Islet precursor cell (in vitro differentiated cells): ENCODE measurements at regions not wholly inside any gene's neighbourhood (a gene's known extent, or its start where the extent isn't known, plus 50 kb on each side); places are given as distances from the start of the nearest gene placed in this dataset.
"Not testable (repeated sequence)": the region's sequence is repeated elsewhere in the genome, so short reads cannot be mapped to it uniquely, and the experiment has no call there.

Source experiments
- DNase-seq: peaks from one replicate; pipeline ENCODE4 v3.0.0-alpha.2; 2018

- DNase-seq, result no peak
These were observed 264.1 kb downstream of the CBLL2 start for GRCh38 chrX:22536746-22537304.

DNA sequence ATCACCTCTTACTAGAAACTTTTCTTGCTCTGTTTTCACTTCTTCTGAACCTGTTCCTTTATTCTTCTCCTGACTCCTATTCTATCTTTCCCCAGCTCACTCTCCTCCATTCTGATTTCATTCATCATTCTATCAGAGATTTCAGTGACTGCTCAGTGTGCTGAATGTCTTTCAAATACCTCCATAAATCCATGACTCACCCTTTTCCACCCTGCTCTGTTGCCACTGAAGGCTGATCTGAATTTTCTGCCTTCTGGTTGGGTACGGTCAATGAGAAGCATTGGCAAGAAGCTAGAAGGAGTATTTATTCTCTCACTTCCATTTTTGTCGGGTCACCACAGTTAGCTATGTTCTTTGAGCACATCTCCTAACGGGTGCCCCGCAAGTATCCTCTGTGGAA is 265.9 kb downstream of the CBLL2 start:
- no peak for DNase-seq

DNA sequence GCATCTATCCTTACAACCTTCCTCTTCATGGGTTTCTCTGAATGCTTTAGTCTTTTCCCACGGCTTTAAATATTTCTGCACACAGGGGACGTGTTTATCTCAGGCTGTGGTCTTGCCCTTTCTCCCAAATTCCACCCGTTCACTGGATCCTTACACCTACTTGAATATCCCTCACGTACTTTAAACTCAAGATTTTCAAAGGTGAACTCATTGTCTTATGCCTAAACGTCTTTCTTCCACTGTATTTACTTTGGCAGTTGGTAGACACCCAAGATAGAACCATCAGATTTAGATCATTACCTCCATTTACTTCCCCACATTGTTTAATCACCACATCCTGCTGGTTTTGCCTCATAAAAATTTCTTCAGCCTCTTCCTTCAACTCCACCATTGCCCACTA is 269.2 kb downstream of the CBLL2 start:
- DNase-seq, result no peak

DNA sequence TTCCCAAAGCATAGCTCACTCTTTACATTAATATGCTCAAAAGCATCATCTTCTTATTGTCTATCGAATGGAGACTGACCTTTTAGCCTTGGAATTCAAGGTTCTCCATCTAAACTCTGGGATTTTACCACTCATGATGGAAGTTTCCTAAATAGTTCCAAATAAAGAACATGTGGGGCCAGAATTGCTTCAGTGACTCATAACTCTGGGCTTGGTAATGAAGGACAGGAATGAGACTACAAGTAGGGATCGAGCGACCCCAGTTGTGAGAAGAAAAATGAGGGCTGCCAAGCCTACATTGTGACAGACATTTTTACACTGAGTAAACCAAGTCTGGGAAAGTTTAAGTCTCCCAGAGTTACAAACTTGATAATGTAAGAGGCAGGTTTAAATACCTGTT is 269.9 kb downstream of the CBLL2 start:
- DNase-seq, result no peak

GRCh38 chrX:22559506-22559905 is 286.8 kb downstream of the CBLL2 start:
- DNase-seq, result no peak

GRCh38 chrX:22575161-22575845 is 302.6 kb downstream of the CBLL2 start:
- DNase-seq, result no peak

DNA sequence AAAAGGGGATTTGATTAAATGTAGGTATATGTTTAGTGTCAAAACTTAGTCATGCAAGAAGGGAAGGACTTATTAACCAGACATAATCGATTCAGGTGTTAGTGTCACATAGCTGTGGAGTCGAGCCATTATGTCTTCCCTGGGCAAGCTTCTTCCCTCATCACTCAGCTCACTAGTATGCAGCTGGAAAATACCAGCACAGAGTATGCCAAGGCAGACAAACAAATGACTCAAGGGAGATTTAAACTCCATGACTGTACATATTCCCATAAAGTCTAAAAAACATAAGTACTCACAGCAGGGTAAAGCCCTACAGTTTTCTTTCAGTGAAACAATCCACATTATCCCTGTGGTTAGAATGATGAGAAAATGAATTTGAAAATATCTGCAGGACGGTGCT is 304.5 kb downstream of the CBLL2 start:
- no peak for DNase-seq

DNA sequence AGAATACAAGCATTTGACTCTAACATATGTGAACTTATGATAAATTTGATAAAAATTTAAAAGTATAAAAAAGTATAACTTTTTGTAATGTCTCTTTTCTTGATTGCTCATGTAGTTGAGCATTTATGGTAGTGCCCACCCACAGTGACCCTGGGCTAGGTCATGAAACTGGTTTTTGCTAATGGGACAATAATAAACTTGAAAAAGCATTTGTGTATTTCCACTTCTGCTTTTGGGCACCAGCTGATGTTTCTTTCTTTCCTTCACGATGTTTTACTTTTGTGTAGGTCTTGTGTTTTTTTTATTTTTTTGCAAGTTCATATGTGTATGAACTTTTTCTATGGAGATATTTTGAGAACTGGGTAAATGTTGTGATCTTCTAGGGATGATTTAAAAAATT is 313.1 kb downstream of the CBLL2 start:
- DNase-seq, result no peak

- no peak for DNase-seq
These were observed 317.1 kb downstream of the CBLL2 start for GRCh38 chrX:22589845-22590244.

DNA sequence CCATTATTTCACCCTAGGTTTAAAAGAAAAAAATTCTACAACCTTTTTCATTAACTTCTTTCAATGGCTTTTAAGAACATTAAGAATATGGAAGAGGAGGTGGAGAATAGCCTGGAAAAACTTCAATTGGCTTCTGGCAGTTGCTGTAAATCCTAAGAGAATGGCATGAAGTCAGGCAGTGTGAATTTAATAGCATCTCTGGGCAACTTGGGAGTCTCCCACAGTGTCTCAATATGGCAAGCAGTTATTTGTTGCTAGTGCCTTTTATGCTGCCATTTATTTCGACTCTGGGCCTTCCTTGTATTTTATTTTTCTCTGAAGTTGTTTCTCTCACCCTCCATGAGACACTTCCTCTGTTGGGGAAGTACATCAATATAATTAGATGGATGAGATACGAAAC is 322.1 kb downstream of the CBLL2 start:
- DNase-seq, result no peak

- DNase-seq, result no peak
These were observed 330.3 kb downstream of the CBLL2 start for GRCh38 chrX:22603060-22603459.

DNA sequence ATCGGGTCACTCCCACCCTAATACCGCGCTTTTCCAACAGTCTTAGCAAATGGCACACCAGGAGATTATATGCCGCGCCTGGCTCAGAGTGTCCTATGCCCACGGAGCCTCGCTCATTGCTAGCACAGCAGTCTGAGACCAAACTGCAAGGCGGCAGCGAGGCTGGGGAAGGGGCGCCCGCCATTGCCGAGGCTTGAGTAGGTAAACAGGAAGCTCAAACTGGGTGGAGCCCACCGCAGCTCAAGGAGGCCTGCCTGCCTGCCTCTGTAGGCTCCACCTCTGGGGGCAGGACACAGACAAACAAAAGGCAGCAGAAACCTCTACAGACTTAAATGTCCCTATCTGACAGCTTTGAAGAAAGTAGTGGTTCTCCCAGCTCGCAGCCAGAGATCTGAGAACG is 336.7 kb downstream of the CBLL2 start:
- DNase-seq, result not testable (repeated sequence)

DNA sequence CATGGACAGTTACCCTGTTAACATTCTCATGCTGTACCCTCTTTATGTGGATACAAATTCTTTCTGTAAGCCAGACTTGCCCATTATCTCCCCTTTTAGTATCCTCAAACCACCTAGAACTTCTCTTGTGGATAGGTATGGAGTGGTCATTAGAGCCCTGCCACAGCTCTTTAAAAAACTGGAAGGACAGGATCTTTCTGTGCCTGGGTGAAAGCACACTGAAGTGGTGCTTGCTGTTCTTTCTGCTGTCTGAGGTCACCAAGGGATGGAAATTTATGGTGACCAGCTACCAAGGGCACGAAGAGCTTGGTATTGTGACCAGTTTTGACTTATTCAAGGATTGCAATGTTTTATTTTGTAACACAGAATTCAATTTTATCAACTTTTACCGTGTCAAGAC is 344.2 kb downstream of the CBLL2 start:
- no peak for DNase-seq

- DNase-seq, result no peak
These were observed 354.9 kb downstream of the CBLL2 start for GRCh38 chrX:22627576-22627975.

DNA sequence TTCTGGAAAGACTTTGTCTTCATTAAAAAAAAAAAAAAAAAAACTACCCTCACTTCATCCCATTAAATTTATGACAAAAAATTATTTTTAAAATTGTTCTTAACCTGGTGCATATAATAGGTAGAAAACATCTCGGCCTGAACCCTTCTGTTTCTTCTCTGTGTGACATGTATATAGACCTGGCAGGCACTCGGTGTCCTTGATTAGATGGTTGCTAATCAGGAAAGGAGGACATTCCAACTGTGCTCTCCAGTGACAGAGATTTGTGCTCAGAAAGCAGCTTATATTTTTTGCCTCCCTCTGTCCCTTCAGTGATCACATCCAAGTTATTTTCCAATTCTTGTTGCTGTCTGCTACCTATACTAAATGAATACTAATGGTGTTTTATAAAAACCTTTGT is 355.6 kb downstream of the CBLL2 start:
- no peak for DNase-seq

DNA sequence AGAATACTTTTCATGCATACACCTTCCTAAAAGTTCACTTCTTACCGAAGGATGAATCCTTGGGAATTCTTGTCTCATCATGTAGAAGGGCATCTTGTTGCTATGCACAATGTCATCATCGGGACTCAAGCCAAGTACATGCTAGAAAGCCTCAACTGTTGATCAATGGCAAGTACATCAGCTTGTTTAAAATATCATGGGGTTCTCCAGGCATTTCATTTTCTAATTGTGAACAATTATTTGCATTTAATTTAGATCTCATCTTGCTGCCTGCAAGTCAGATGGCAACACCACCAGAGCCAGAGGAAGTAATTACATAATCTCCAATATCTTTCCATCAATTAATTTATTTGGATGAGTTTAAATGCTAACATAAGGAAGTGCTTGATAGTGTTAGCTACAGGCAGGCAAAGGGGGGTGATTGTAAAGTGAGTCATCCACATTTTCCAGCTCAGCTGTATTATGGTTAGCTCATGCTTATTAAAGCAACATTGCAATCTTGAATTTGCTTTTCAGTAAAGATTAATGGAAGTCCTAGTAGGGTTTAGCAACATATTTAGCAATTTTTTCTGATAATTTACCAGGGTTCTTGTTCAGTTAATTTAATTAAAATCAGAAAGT is 356.5 kb downstream of the CBLL2 start:
- DNase-seq, result no peak

DNA sequence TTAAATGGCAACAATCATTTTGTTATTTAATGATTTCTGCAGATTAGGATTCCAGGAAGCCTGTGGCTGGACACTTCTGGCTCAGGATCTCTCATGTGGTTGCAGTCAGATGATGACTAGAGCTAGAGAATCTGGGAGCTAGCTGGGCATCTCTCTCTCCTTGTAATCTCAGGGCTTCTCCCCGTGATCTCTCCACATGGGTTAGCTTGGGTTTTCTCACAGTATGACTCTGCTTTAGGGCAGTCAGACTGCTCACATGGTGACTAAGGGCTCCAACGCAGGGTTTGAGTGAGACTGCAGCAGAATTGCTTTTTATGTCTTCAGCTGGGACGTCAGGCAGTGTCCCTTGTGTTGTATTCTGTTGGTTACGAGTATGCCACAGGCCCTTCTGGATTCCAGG is 361.4 kb downstream of the CBLL2 start:
- DNase-seq, result no peak

DNA sequence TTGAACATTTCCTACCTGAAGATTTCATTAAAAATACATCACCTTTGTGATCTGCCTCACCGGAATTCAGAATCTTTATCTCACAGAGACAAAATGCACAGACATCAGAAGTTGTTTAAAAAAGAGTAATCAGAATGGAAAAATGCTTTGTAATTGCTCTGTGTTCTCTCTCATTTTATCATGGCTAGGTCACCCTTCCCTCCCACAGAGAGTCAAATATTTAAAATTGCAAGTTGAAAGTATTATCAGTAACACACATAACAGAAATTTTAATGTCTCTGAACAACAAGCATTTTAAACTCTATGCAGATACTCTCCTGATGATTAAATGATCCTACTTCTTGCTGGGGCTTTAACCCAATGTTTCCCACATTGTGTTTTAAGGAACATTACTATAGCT is 362.0 kb downstream of the CBLL2 start:
- no peak for DNase-seq

DNA sequence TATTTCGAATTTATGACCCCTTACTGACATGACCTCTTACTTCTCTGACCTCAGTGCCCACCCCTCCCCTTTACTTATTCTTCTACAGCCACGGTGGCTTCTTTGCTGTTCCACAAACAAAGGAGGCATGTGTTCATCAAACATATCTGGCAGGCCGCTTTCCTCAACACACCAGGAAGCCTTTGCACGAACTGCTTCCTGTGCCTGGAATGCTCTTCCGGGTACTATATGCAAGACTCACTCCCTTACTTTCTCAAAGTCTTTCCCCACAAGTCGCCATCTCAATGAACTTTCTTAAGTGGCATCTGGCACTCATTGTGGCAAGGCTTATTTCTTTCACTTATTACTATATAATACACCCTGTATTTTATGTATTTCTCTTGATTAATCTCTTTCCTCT is 351.5 kb upstream of the DDX53 start:
- DNase-seq, result no peak

- DNase-seq, result no peak
These were observed 349.1 kb upstream of the DDX53 start for GRCh38 chrX:22650691-22651090.

GRCh38 chrX:22652596-22652995 is 347.2 kb upstream of the DDX53 start:
- DNase-seq, result peak; percentile 89

- no peak for DNase-seq
These were observed 339.0 kb upstream of the DDX53 start for GRCh38 chrX:22660756-22661155.

DNA sequence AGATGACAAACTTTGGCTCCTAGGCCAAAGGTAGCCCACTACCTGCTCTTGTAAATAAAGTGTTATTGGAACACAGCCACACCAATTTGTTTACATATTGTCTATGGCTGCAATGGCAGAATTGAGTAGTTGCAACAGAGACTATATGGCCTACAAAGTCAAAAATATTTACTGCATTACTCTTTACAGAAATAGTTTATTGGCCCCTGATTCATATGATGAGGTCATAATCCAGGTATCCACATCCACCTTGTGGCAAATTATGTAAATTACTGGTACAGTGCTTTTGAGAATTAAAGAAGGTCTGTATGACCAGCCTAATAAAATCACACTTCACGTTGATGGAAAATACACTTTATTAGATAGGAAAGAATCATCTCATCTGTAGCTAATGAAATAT is 337.0 kb upstream of the DDX53 start:
- DNase-seq, result no peak

DNA sequence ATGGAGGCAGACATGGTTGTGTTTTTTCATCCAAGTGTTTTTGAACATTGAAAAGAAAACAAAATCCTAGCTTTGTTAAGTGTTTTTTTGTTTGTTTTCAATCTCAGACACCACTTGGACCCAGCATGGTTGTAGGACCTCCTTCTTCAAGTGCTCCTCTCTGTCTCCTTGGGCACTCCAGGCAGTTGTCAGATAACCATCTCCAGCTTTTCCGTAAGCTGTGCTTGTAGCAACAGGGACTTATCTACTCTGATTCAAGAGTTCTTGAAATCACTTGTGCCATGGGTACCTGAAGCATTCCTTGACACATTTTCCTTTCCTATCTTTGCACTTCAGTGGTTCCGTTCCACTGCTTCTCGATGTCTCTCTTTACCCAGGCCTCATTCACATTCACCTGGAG is 334.9 kb upstream of the DDX53 start:
- no peak for DNase-seq

GRCh38 chrX:22665818-22666217 is 333.9 kb upstream of the DDX53 start:
- DNase-seq, result no peak
